Loucy (cell line): ENCODE measurements at regions not wholly inside any gene's neighbourhood (a gene's known extent, or its start where the extent isn't known, plus 50 kb on each side); places are given as distances from the start of the nearest gene placed in this dataset.

Experiments used
- CTCF ChIP-seq: fragments of 200-600 bp; sonication (generic); conservative IDR thresholded peaks from 2 replicates; pipeline ENCODE4 v1.5.1; 2014; ENCODE audit warnings: mild to moderate bottlenecking, antibody characterized with exemption, low read length
- EZH2phosphoT487 ChIP-seq: fragments of 200-600 bp; IDR thresholded peaks from 2 replicates; pipeline ENCODE4 v1.6.1; 2018; ENCODE audit warnings: antibody characterized with exemption, mild to moderate bottlenecking, moderate library complexity, borderline replicate concordance

DNA sequence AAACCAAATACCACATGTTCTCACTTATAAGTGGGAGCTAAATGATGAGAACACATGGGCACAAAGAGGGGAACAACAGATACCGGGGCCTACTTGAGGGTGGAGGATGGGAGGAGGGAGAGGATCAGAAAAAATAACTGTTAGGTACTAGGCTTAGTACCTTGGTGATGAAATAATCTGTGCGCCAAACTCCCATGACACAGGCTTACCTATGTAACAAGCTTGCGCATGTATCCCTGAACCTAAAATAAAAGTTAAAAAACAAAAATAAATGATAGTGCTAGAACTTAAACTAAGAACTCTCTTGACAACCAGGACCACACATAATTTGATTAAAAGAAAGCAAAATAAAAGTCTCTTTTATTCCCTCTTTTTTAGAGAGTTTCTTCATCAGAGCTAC, 150.6 kb downstream of the CHIC2 start:
- TF ChIP-seq CTCF (no peak), EZH2phosphoT487 (no peak)
